GM10266 (cell line): ENCODE measurements at regions not wholly inside any gene's neighbourhood (a gene's known extent, or its start where the extent isn't known, plus 50 kb on each side); places are given as distances from the start of the nearest gene placed in this dataset.

Experiments used
- DNase-seq: peaks from one replicate; pipeline ENCODE4 v3.0.0; 2012; ENCODE audit errors: extremely low spot score
- TF ChIP-seq, protein P1 (sequence below): IDR thresholded peaks from 2 replicates; pipeline ENCODE4 v1.5.1; 2012; ENCODE audit warnings: mild to moderate bottlenecking, low read depth; ENCODE audit not compliant: control insufficient read depth, insufficient read depth; ENCODE audit errors: missing control alignments

DNA sequence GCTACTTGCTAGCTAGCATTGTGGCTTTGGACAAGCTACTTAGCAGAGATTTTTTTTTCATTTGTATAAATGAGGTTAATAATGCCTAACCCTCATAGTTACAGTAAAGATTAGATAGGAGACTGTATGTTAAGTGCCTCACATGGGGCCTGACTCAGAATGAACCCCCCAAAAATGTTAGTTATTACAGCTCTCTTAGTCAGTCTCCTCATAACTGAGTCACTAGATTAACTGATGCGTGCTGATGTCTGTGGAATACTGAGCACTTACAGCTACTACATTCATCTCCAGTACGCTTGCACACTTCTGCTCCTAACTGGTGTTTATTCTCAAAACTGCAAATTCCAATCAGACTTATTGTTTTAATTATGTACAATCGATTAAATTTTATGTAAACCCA, 315.3 kb downstream of the SNX13 start:
- TF ChIP-seq, protein P1, sequence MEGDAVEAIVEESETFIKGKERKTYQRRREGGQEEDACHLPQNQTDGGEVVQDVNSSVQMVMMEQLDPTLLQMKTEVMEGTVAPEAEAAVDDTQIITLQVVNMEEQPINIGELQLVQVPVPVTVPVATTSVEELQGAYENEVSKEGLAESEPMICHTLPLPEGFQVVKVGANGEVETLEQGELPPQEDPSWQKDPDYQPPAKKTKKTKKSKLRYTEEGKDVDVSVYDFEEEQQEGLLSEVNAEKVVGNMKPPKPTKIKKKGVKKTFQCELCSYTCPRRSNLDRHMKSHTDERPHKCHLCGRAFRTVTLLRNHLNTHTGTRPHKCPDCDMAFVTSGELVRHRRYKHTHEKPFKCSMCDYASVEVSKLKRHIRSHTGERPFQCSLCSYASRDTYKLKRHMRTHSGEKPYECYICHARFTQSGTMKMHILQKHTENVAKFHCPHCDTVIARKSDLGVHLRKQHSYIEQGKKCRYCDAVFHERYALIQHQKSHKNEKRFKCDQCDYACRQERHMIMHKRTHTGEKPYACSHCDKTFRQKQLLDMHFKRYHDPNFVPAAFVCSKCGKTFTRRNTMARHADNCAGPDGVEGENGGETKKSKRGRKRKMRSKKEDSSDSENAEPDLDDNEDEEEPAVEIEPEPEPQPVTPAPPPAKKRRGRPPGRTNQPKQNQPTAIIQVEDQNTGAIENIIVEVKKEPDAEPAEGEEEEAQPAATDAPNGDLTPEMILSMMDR: no peak
- DNase-seq: no peak

DNA sequence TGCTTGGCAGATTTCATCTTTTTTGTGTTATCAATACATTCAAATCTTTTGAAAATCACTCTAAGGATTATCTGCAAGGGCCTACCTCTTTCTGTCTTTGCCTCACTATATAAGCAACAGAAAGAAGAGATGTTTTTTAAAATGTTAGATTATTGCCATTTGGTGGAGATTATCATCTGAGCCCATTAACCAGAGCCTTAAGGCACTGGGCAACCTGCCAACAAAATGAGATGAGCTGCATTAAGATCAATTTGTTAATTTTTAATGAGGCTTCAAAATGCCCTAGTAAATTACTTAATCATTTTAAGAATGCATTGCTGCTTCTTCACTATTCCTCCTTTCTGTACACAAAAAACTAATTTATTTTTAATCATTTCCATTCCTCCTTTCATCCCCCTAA, 314.1 kb downstream of the SNX13 start:
- TF ChIP-seq, protein P1: no peak
- no peak for DNase-seq

GRCh38 chr7:17631061-17631460, 309.2 kb downstream of the SNX13 start:
- TF ChIP-seq, protein P1: no peak
- no peak for DNase-seq

DNA sequence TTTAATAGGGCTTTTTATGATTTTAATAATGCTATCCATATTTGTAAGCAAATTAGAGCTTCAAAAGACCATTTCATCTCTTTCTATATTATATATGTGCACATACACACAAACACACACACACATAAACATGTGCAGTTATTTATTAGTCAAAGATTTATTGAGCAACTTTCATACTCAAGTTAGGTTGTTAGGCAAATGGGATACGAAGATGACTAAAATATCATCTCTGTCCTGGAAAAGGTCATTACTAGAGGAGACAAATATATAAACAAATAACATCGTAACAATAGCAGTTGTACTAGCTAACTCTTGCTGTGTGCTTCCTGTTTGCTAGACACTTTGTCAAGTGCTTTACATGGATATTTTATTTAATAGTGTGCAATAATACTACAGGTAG, 307.9 kb downstream of the SNX13 start:
- TF ChIP-seq, protein P1: no peak
- no peak for DNase-seq

DNA sequence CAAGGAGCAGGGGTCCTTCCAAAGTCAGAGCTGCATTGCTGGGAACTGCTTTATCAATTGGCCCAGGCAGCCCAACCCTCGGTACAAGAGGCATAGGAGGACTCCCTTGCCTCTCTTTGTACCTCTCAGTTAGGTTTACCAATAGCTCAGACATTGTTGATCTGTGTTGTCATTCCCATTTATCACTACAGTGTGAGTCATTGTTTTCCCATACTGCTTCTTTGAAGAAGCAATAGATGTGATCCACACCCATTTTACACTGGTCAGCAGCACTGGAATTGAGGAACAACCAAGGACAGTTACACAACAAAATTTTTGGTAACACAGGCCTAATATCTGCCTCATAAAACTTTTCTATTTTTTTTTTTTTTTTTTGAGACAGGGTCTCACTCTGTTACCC, 307.2 kb downstream of the SNX13 start:
- TF ChIP-seq, protein P1: no peak
- DNase-seq: no peak

- DNase-seq: no peak
- TF ChIP-seq, protein P1: no peak
These were observed 301.6 kb downstream of the SNX13 start for GRCh38 chr7:17638727-17639126.

- peak; percentile 20 for DNase-seq
- TF ChIP-seq, protein P1: peak; percentile 51
These were observed 299.4 kb downstream of the SNX13 start for GRCh38 chr7:17640730-17641377.
